Common myeloid progenitor, CD34-positive (primary cell): ENCODE measurements at regions not wholly inside any gene's neighbourhood (a gene's known extent, or its start where the extent isn't known, plus 50 kb on each side); places are given as distances from the start of the nearest gene placed in this dataset.

Experiments used
- CTCF ChIA-PET: fragments of 350-600 bp; sonication (Branson Sonifier 250); formaldehyde crosslinking; loops from one replicate; lab custom pipeline; 2021; ENCODE audit warnings: antibody characterized with exemption; lab: Charles Lee
- POLR2A ChIA-PET: fragments of 350-600 bp; sonication (Branson Sonifier 250); formaldehyde crosslinking; loops from one replicate; lab custom pipeline; 2021; ENCODE audit warnings: antibody characterized with exemption; lab: Charles Lee
- DNase-seq, 3 donors: peaks; one replicate each; pipeline versions ENCODE4 v3.0.0 to v3.0.0-alpha.2; 2013
- H3K27ac ChIP-seq, 2 experiments: 1 replicate in 1 of 2; 2 replicates in 1 of 2; pipeline ENCODE4 v1.7.0; 2013; ENCODE audit warnings: inconsistent platforms in 2 of 2, low read length in 2 of 2, mild to moderate bottlenecking in 2 of 2, low read depth in 1 of 2, moderate library complexity in 1 of 2; ENCODE audit not compliant: severe bottlenecking in 2 of 2, insufficient read depth in 1 of 2, poor library complexity in 1 of 2
- H3K27me3 ChIP-seq, 5 experiments: replicated peaks in 2 of 5; 1 replicate in 3 of 5; 2 replicates in 2 of 5; pipeline versions ENCODE4 v1.6.1 to v1.7.0; 2013; ENCODE audit warnings: low read length in 4 of 5, mild to moderate bottlenecking in 2 of 5, moderate library complexity in 2 of 5, inconsistent platforms in 1 of 5; ENCODE audit not compliant: insufficient read depth in 5 of 5, control insufficient read depth in 4 of 5
- H3K36me3 ChIP-seq, 4 experiments: 1 replicate in 2 of 4; 2 replicates in 2 of 4; pipeline versions ENCODE4 v1.6.1 to v1.7.0; 2013; ENCODE audit warnings: low read length in 3 of 4, control low read depth in 1 of 4, mild to moderate bottlenecking in 1 of 4; ENCODE audit not compliant: control insufficient read depth in 4 of 4, insufficient read depth in 4 of 4
- H3K4me1 ChIP-seq, 4 experiments: 1 replicate in 3 of 4; 2 replicates in 1 of 4; pipeline versions ENCODE4 v1.6.1 to v1.7.1; 2013; ENCODE audit warnings: low read length in 3 of 4, mild to moderate bottlenecking in 3 of 4, control low read depth in 1 of 4, inconsistent platforms in 1 of 4, moderate library complexity in 1 of 4; ENCODE audit not compliant: control insufficient read depth in 4 of 4, insufficient read depth in 4 of 4; ENCODE audit errors: control extremely low read depth in 1 of 4
- H3K4me3 ChIP-seq, 7 experiments: 1 replicate in 4 of 7; 2 replicates in 3 of 7; pipeline versions ENCODE4 v1.5.1 to v1.7.0; 2013; ENCODE audit warnings: mild to moderate bottlenecking in 7 of 7, low read length in 6 of 7, moderate library complexity in 6 of 7, inconsistent platforms in 2 of 7, low read depth in 2 of 7, control low read depth in 1 of 7; ENCODE audit not compliant: insufficient read depth in 4 of 7, control insufficient read depth in 1 of 7; ENCODE audit errors: extremely low read depth in 1 of 7
- H3K9me3 ChIP-seq, 5 experiments: 1 replicate in 4 of 5; 2 replicates in 1 of 5; pipeline versions ENCODE4 v1.6.1 to v1.7.1; 2013; ENCODE audit warnings: low read length in 4 of 5, mild to moderate bottlenecking in 2 of 5, inconsistent platforms in 1 of 5, low read depth in 1 of 5, moderate library complexity in 1 of 5; ENCODE audit not compliant: control insufficient read depth in 4 of 5, insufficient read depth in 2 of 5; ENCODE audit errors: control extremely low read depth in 1 of 5
- WGBS: methylation state at CpG from one replicate; pipeline ENCODE4 v1.1.5; 2013; ENCODE audit not compliant: insufficient coverage; 5-methylcytosine and 5-hydroxymethylcytosine counted together

DNA sequence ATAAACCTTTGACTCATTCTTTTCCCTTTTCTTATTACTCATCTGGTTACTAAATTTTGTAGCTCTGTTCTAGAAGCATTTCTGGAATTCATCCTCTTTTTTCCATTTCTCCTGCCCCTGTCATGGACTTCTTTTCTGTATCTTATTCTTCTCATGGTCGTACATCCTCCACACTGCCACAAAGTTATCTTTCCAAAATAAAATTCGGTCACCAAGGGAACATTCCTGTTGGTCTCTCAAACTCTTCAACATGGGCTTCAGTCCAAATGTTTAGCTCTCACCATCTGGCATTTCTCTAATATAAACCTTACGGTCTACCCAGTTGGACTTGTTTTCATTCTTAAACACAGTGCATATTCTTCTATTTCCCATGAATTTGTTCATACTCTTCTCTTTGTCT is 428.8 kb upstream of the ID4 start:
- peaks cover 0 to 2% (median 0%) of the 10 kb centered on the region in 5 experiments for H3K27me3 ChIP-seq
- H3K9me3 ChIP-seq: peaks cover 0 to 17% (median 4%) of the 10 kb centered on the region in 5 experiments
- H3K27ac ChIP-seq: no peak overlapping the region
- no peak overlapping the region for H3K4me3 ChIP-seq
- no peak for DNase-seq
- WGBS: 98% methylated on average over 3 of the region's 3 CpGs
- ChIA-PET CTCF (no interaction called here), POLR2A (no interaction called here)
- H3K4me1 ChIP-seq: no peaks in the 10 kb centered on the region
- H3K36me3 ChIP-seq: no peaks in the 10 kb centered on the region

DNA sequence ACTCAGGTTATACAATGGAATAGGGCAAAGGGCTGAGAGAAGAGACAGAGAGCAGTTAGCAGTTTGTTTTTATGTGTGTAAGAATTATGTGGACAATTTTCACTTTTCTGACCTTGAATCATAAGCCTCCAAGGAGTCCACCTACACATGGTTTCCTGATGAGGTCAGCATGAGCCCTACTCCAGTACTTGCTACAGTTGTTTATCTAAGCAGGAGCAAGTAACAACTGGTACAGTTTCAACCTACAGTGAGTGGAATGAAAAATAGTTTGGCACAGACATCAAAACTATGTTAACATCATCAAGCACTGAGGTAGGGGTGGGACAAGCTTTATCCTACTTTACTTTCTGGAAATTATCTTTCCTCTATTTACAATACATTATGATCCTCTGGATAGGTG is 426.7 kb upstream of the ID4 start:
- no peaks in the 10 kb centered on the region for H3K36me3 ChIP-seq
- H3K9me3 ChIP-seq: peaks cover 0 to 3% (median 0%) of the 10 kb centered on the region in 5 experiments
- peaks cover 0 to 2% (median 0%) of the 10 kb centered on the region in 5 experiments for H3K27me3 ChIP-seq
- no peak for DNase-seq
- ChIA-PET CTCF (no interaction called here), POLR2A (no interaction called here)
- no peak overlapping the region for H3K27ac ChIP-seq
- H3K4me1 ChIP-seq: no peaks in the 10 kb centered on the region
- H3K4me3 ChIP-seq: no peak overlapping the region

DNA sequence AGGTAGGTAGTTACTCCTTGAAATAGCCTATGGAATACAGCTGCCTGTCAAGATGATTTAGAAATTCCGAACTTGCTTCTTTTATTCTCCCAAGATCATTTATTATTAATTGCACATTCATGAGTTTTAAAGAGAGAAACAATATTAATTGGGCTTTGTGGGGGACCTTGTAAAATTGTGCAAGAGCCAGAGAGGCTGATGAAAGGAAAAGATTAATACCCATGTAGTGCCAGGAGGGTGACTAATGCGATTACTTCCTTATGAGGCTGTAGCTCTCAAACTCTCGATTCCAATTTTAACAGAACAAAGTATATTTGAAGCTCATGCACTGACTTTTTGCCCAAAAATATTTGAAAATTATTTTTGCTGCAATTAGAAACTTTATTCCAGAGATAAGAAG is 423.8 kb upstream of the ID4 start:
- Histone ChIP-seq H3K27ac (no peak overlapping the region), H3K4me3 (no peak overlapping the region), H3K36me3 (no peaks in the 10 kb centered on the region), H3K4me1 (no peaks in the 10 kb centered on the region), H3K27me3 (no peaks in the 10 kb centered on the region), H3K9me3 (no peaks in the 10 kb centered on the region)
- no peak for DNase-seq
- POLR2A ChIA-PET: no interaction called here
- no CpG with 5 or more reads among the region's 3 CpGs for WGBS
- CTCF ChIA-PET: no interaction called here

DNA sequence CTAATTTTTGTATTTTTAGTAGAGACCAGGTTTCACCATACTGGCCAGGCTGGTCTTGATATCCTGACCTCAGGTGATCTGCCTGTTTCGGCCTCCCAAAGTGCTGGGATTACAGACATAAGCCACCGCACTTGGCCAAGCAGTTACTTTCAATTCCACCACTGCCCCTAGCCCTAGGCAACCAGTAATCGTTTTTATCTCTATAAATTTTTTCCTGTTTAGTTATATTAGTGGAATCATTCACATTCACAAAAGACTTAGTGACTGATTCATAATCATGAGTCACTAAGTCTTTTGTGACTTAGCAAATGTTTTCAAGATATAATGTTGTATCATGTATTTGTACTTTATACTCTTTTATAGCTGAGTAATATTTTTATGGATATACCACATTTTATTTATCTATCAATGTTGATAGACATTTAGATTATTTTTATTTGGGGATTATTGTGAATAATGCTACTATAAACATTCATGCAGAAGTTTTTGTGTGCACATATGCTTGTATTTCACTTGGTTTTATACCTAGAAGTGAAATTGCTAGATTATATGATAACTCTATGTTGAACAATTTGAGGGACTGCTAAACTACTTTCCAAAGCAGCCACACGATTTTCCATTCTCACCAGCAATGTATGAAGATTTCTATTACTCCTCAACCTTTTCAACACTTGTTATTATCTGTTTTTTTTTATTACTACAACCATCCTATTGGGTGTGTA is 421.4 kb upstream of the ID4 start:
- no peak for DNase-seq
- Histone ChIP-seq H3K4me1 (no peaks in the 10 kb centered on the region), H3K27me3 (no peaks in the 10 kb centered on the region), H3K36me3 (no peaks in the 10 kb centered on the region), H3K9me3 (no peaks in the 10 kb centered on the region), H3K4me3 (no peak overlapping the region), H3K27ac (no peak overlapping the region)
- POLR2A ChIA-PET: no interaction called here
- CTCF ChIA-PET: no interaction called here
- WGBS: 100% methylated on average over 2 of the region's 4 CpGs

DNA sequence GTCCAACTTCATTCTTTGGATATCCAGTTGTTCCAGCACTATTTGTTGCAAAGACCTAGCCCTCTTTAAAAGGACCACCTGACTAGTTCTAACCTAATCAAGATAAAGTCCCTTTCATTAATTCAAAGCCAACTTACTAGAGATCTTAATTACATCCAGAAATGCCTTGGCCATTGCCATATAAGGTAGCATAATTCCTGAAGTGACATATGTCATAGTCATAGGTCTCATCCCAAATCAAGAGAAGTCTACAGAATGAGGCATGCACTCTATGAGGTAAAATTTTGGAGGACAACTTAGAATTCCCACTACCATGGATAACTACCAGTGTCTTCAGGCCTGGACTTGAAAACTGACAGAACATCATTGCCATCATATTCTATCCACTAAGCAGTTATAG is 420.4 kb upstream of the ID4 start:
- Histone ChIP-seq H3K4me1 (no peaks in the 10 kb centered on the region), H3K4me3 (no peak overlapping the region), H3K9me3 (no peaks in the 10 kb centered on the region), H3K36me3 (no peaks in the 10 kb centered on the region), H3K27ac (no peak overlapping the region), H3K27me3 (no peaks in the 10 kb centered on the region)
- ChIA-PET CTCF (no interaction called here), POLR2A (no interaction called here)
- no peak for DNase-seq

DNA sequence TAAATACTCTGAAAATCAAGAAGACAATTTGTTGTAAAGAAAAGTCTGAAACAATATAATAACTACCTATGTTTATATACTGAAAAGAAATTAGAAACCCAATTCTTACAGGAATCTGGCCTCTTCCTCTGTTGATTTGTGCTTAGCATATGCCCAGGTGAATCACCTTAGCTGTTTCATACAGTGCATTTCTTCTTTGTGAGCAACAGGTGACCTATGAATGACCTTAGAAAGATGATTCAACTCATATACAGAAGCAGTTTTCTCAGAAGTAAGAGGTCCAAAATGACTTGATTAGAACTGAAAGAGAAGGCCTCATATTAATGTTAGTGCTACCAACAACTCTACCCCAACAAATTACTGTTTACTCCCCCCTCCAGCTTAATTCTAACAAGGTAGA is 419.5 kb upstream of the ID4 start:
- no peak for DNase-seq
- Histone ChIP-seq H3K36me3 (no peaks in the 10 kb centered on the region), H3K4me1 (no peaks in the 10 kb centered on the region), H3K9me3 (no peaks in the 10 kb centered on the region), H3K27me3 (no peaks in the 10 kb centered on the region), H3K27ac (no peak overlapping the region), H3K4me3 (no peak overlapping the region)
- ChIA-PET POLR2A (no interaction called here), CTCF (no interaction called here)

DNA sequence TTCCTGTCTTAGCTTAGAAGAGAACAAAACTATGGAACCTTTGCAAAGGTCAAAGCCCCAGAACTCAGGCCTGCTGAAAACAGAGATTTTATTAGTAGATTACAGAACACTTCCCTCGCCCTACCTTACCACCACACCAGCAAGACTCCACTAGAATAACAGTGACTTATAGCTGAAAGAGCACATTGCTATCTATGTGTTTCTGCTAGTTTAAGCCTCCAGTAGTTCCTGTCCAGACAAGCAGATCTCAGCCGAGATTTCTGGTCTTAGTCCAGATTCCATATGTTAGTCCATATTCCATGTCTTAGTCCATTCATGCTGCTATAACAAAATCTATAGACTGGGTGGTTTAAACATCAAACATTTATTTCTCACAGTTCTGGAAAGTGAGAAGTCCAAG is 412.3 kb upstream of the ID4 start:
- CTCF ChIA-PET: no interaction called here

More for the DNA sequence above, 412.3 kb upstream of the ID4 start:
- WGBS: no CpG with 5 or more reads among the region's 2 CpGs
- no peak for DNase-seq
- no peaks in the 10 kb centered on the region for H3K4me1 ChIP-seq
- POLR2A ChIA-PET: no interaction called here
- no peaks in the 10 kb centered on the region for H3K36me3 ChIP-seq
- no peaks in the 10 kb centered on the region for H3K27me3 ChIP-seq
- no peak overlapping the region for H3K4me3 ChIP-seq
- no peak overlapping the region for H3K27ac ChIP-seq
- H3K9me3 ChIP-seq: peaks cover 0 to 1% (median 0%) of the 10 kb centered on the region in 5 experiments
